IMR-90 (cell line): ENCODE measurements at regions not wholly inside any gene's neighbourhood (a gene's known extent, or its start where the extent isn't known, plus 50 kb on each side); places are given as distances from the start of the nearest gene placed in this dataset.

Experiments used
- ATAC-seq: fragments of 200-7000 bp; cut with Tn5 transposase; 2 replicates; pipeline ENCODE4 v1.9.1; 2020; ENCODE audit warnings: low read depth, mild to moderate bottlenecking, moderate library complexity
- BruUV-seq: library from RNA; stranded (reverse); fragments of 400-500 nt; replicated peaks from 2 replicates; lab custom pipeline; 2021; lab: Mats Ljungman, UMichigan
- CTCF ChIA-PET: fragments of 300-600 bp; formaldehyde crosslinking; extraction: SDS; loops from one replicate; lab custom pipeline; 2021; ENCODE audit warnings: antibody characterized with exemption; lab: Yijun Ruan, JAX
- POLR2A ChIA-PET: fragments of 300-600 bp; sonication (Branson Sonifier 250); formaldehyde crosslinking; loops from one replicate; lab custom pipeline; 2022; ENCODE audit warnings: antibody characterized with exemption; ENCODE audit not compliant: unreplicated experiment; lab: Charles Lee
- DNase-seq: peaks from one replicate; pipeline ENCODE4 v3.0.0; 2013
- H2AFZ ChIP-seq: replicated peaks from 2 replicates; pipeline ENCODE3; 2013; ENCODE audit warnings: low read length, mild to moderate bottlenecking; ENCODE audit not compliant: poor library complexity
- H2AK5ac ChIP-seq: 2 replicates; pipeline ENCODE4 v1.6.1; 2013; ENCODE audit warnings: low read depth, low read length, inconsistent platforms
- H2AK9ac ChIP-seq: replicated peaks from 2 replicates; pipeline ENCODE3; 2013; ENCODE audit warnings: mild to moderate bottlenecking, low read depth, low read length, moderate library complexity; ENCODE audit not compliant: poor library complexity
- H2BK120ac ChIP-seq: 2 replicates; pipeline ENCODE4 v1.6.1; 2013; ENCODE audit warnings: low read depth, low read length, inconsistent platforms
- H2BK15ac ChIP-seq: 3 replicates; pipeline ENCODE4 v1.6.1; 2013; ENCODE audit warnings: low read depth, low read length, inconsistent platforms
- H2BK20ac ChIP-seq: 2 replicates; pipeline ENCODE4 v1.6.1; 2013; ENCODE audit warnings: low read depth, mild to moderate bottlenecking, inconsistent platforms, low read length, moderate library complexity
- H2BK5ac ChIP-seq: 2 replicates; pipeline ENCODE4 v1.6.1; 2013; ENCODE audit warnings: mild to moderate bottlenecking, low read depth, low read length, inconsistent platforms; ENCODE audit not compliant: poor library complexity, severe bottlenecking
- H3K14ac ChIP-seq: replicated peaks from 2 replicates; pipeline ENCODE4 v1.6.1; 2013; ENCODE audit warnings: low read depth, low read length, inconsistent platforms
- H3K18ac ChIP-seq: 2 replicates; pipeline ENCODE4 v1.6.1; 2013; ENCODE audit warnings: low read depth, low read length, control low read depth
- H3K23ac ChIP-seq: 2 replicates; pipeline ENCODE4 v1.6.1; 2013; ENCODE audit warnings: low read depth, low read length, inconsistent platforms
- H3K27ac ChIP-seq: 2 replicates; pipeline ENCODE4 v1.5.1; 2013; ENCODE audit warnings: mild to moderate bottlenecking, control low read depth, low read length; ENCODE audit not compliant: insufficient read depth
- H3K27me3 ChIP-seq: 2 replicates; pipeline ENCODE4 v1.6.1; 2013; ENCODE audit warnings: low read length; ENCODE audit not compliant: control insufficient read depth, insufficient read depth
- H3K36me3 ChIP-seq: 2 replicates; pipeline ENCODE4 v1.6.1; 2013; ENCODE audit warnings: low read length, mixed read lengths; ENCODE audit not compliant: control insufficient read depth, insufficient read depth
- H3K4ac ChIP-seq: 2 replicates; pipeline ENCODE4 v1.6.1; 2013; ENCODE audit warnings: low read depth, low read length, inconsistent platforms
- H3K4me1 ChIP-seq: 2 replicates; pipeline ENCODE4 v1.6.1; 2013; ENCODE audit warnings: low read length, mixed read lengths; ENCODE audit not compliant: control insufficient read depth, insufficient read depth
- H3K4me2 ChIP-seq: 2 replicates; pipeline ENCODE4 v1.6.1; 2013; ENCODE audit warnings: low read depth, mild to moderate bottlenecking, control low read depth, low read length, moderate library complexity
- H3K4me3 ChIP-seq: 2 replicates; pipeline ENCODE4 v1.5.1; 2013; ENCODE audit warnings: low read depth, mild to moderate bottlenecking, control low read depth, low read length, moderate library complexity; ENCODE audit not compliant: insufficient read depth
- H3K56ac ChIP-seq: 2 replicates; pipeline ENCODE4 v1.6.1; 2013; ENCODE audit warnings: low read length, inconsistent platforms; ENCODE audit not compliant: insufficient read depth; ENCODE audit errors: extremely low read depth
- H3K79me1 ChIP-seq, 2 experiments: 2 replicates each; pipeline ENCODE4 v1.6.1; 2013; ENCODE audit warnings: low read length in 2 of 2, inconsistent platforms in 1 of 2, low read depth in 1 of 2
- H3K9ac ChIP-seq: 2 replicates; pipeline ENCODE4 v1.6.1; 2013; ENCODE audit warnings: low read depth, low read length, control low read depth
- H3K9me1 ChIP-seq: 2 replicates; pipeline ENCODE4 v1.6.1; 2013; ENCODE audit warnings: low read length, inconsistent platforms; ENCODE audit not compliant: insufficient read depth
- H3K9me3 ChIP-seq: 2 replicates; pipeline ENCODE4 v1.6.1; 2013; ENCODE audit warnings: low read length; ENCODE audit not compliant: control insufficient read depth, insufficient read depth
- H4K20me1 ChIP-seq: 2 replicates; pipeline ENCODE4 v1.6.1; 2013; ENCODE audit warnings: low read length, inconsistent platforms; ENCODE audit not compliant: insufficient read depth
- H4K5ac ChIP-seq: 2 replicates; pipeline ENCODE4 v1.6.1; 2013; ENCODE audit warnings: mild to moderate bottlenecking, low read depth, low read length, control low read depth
- H4K8ac ChIP-seq, 2 experiments: 2 replicates each; pipeline ENCODE4 v1.6.1; 2013; ENCODE audit warnings: low read depth in 2 of 2, low read length in 2 of 2, control low read depth in 1 of 2, inconsistent platforms in 1 of 2
- H4K91ac ChIP-seq: 2 replicates; pipeline ENCODE4 v1.6.1; 2013; ENCODE audit warnings: low read depth, low read length, inconsistent platforms; ENCODE audit not compliant: insufficient read depth
- BHLHE40 ChIP-seq: fragments of 150-350 bp; IDR thresholded peaks from 2 replicates; pipeline ENCODE4 v1.6.1; 2016; ENCODE audit warnings: mild to moderate bottlenecking, low read depth, low read length
- CEBPB ChIP-seq: IDR thresholded peaks from 2 replicates; pipeline ENCODE4 v1.6.1; 2012; ENCODE audit warnings: low read depth, low read length, improper control_type of control experiment
- CHD1 ChIP-seq: IDR thresholded peaks from 2 replicates; pipeline ENCODE4 v1.6.1; 2012; ENCODE audit warnings: low read depth, low read length, improper control_type of control experiment
- FOS ChIP-seq: fragments of 150-350 bp; IDR thresholded peaks from 2 replicates; pipeline ENCODE4 v1.6.1; 2016; ENCODE audit warnings: low read depth, low read length
- MAFK ChIP-seq: IDR thresholded peaks from 2 replicates; pipeline ENCODE4 v1.6.1; 2012; ENCODE audit warnings: low read depth, low read length, improper control_type of control experiment
- MAZ ChIP-seq: IDR thresholded peaks from 2 replicates; pipeline ENCODE4 v1.6.1; 2012; ENCODE audit warnings: low read depth, mild to moderate bottlenecking, low read length, improper control_type of control experiment, moderate library complexity, borderline replicate concordance
- MXI1 ChIP-seq: IDR thresholded peaks from 2 replicates; pipeline ENCODE4 v1.6.1; 2012; ENCODE audit warnings: low read depth, mild to moderate bottlenecking, low read length, moderate library complexity, borderline replicate concordance
- NFE2L2 ChIP-seq: fragments of 150-350 bp; IDR thresholded peaks from 2 replicates; pipeline ENCODE4 v1.6.1; 2016; ENCODE audit warnings: low read depth, mild to moderate bottlenecking, low read length
- POLR2A ChIP-seq: IDR thresholded peaks from 2 replicates; pipeline ENCODE4 v1.6.1; 2012; ENCODE audit warnings: mild to moderate bottlenecking, low read depth, low read length
- RAD21 ChIP-seq: IDR thresholded peaks from 2 replicates; pipeline ENCODE4 v1.6.1; 2012; ENCODE audit warnings: low read length, improper control_type of control experiment
- RCOR1 ChIP-seq: IDR thresholded peaks from 2 replicates; pipeline ENCODE4 v1.6.1; 2012; ENCODE audit warnings: mild to moderate bottlenecking, low read length, improper control_type of control experiment; ENCODE audit not compliant: insufficient replicate concordance
- RFX5 ChIP-seq: IDR thresholded peaks from 2 replicates; pipeline ENCODE4 v1.8.0; 2012; ENCODE audit warnings: low read depth, mild to moderate bottlenecking, low read length, moderate library complexity
- SMC3 ChIP-seq: fragments of 150-350 bp; IDR thresholded peaks from 2 replicates; pipeline ENCODE4 v1.6.1; 2016; ENCODE audit warnings: low read depth, mild to moderate bottlenecking, antibody characterized with exemption, low read length, moderate library complexity
- dilution Hi-C: fragments of 300-500 bp; cut with HindIII; formaldehyde crosslinking; loops from one replicate; pipeline ENCODE4 v1.14.3; 2018; ENCODE audit warnings: low sequenced_read_pairs; ENCODE audit not compliant: unreplicated experiment
- in situ Hi-C: fragments of 300-500 bp; cut with MboI; formaldehyde crosslinking; loops from 3 replicates; pipeline ENCODE4 v1.14.3; 2019; ENCODE audit warnings: low sequenced_read_pairs, inconsistent platforms, mixed read lengths
- intact Hi-C: fragments of 100-400 bp; cut with micrococcal nuclease; formaldehyde crosslinking; loops from 2 replicates; pipeline ENCODE4 v1.10.0; 2022
- TF ChIP-seq, protein P1 (sequence below): fragments of 150-350 bp; IDR thresholded peaks from 2 replicates; pipeline ENCODE4 v1.6.1; 2017; ENCODE audit warnings: mild to moderate bottlenecking, antibody characterized with exemption, low read length, low read depth
- TF ChIP-seq, protein P2 (sequence below): fragments of 150-350 bp; IDR thresholded peaks from 2 replicates; pipeline ENCODE4 v1.6.1; 2016; ENCODE audit warnings: low read depth, mild to moderate bottlenecking, low read length, moderate library complexity, borderline replicate concordance
- TF ChIP-seq, protein P3 (sequence below): conservative IDR thresholded peaks from 2 replicates; pipeline ENCODE4 v1.5.1; 2012; ENCODE audit warnings: mild to moderate bottlenecking, low read depth, low read length, improper control_type of control experiment

DNA sequence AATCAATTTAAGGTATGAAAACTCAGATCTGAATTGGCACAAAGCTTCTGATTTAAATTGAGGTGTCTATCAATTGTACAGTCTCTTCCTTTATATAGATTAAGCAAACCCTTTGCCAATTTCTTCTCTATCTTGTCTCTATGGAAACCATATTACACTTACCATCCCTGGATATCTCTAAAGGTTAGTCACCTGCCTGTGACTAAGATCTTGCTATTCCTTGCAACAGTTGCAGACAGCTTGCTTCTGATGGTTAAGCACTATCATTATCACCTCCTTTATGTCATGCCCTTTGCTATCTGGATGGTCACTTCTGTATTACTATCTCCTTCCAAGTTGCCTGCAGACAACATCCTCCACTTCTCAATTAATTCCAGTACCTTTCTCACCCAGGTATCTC lies 998.6 kb upstream of the B3GALT2 start:
- Histone ChIP-seq H3K36me3 (no peaks in the 10 kb centered on the region), H2BK5ac (no peak overlapping the region), H3K9ac (no peak overlapping the region), H3K27ac (no peak overlapping the region), H2BK15ac (no peak overlapping the region), H3K4me1 (no peaks in the 10 kb centered on the region), H3K4me3 (no peak overlapping the region), H4K91ac (no peak overlapping the region), H3K79me1 (no peaks in the 10 kb centered on the region), H3K56ac (no peak overlapping the region), H3K18ac (no peak overlapping the region), H2BK20ac (no peak overlapping the region), H2BK120ac (no peak overlapping the region), H4K20me1 (no peaks in the 10 kb centered on the region), H3K14ac (no peak overlapping the region), H3K9me3 (no peaks in the 10 kb centered on the region; the same call in 1 of the 2 replicates), H3K4ac (no peak overlapping the region), H2AK5ac (no peak overlapping the region), H3K4me2 (no peak overlapping the region), H2AK9ac (no peak overlapping the region), H2AFZ (no peak overlapping the region), H4K5ac (no peak overlapping the region), H3K23ac (no peak overlapping the region), H4K8ac (no peak overlapping the region), H3K27me3 (no peaks in the 10 kb centered on the region), H3K9me1 (no peaks in the 10 kb centered on the region; the same call in 1 of the 2 replicates)
- no peak for TF ChIP-seq CEBPB
- TF ChIP-seq, protein P1, sequence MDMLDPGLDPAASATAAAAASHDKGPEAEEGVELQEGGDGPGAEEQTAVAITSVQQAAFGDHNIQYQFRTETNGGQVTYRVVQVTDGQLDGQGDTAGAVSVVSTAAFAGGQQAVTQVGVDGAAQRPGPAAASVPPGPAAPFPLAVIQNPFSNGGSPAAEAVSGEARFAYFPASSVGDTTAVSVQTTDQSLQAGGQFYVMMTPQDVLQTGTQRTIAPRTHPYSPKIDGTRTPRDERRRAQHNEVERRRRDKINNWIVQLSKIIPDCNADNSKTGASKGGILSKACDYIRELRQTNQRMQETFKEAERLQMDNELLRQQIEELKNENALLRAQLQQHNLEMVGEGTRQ: no peak
- TF ChIP-seq SMC3: no peak
- TF ChIP-seq FOS: no peak
- TF ChIP-seq MXI1: no peak
- no peak for TF ChIP-seq RCOR1
- no peak for TF ChIP-seq BHLHE40
- TF ChIP-seq MAFK: no peak
- TF ChIP-seq, protein P2, sequence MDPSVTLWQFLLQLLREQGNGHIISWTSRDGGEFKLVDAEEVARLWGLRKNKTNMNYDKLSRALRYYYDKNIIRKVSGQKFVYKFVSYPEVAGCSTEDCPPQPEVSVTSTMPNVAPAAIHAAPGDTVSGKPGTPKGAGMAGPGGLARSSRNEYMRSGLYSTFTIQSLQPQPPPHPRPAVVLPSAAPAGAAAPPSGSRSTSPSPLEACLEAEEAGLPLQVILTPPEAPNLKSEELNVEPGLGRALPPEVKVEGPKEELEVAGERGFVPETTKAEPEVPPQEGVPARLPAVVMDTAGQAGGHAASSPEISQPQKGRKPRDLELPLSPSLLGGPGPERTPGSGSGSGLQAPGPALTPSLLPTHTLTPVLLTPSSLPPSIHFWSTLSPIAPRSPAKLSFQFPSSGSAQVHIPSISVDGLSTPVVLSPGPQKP: no peak
- TF ChIP-seq RAD21: no peak
- no peak for TF ChIP-seq MAZ
- TF ChIP-seq POLR2A: no peak
- no peak for TF ChIP-seq NFE2L2
- TF ChIP-seq, protein P3, sequence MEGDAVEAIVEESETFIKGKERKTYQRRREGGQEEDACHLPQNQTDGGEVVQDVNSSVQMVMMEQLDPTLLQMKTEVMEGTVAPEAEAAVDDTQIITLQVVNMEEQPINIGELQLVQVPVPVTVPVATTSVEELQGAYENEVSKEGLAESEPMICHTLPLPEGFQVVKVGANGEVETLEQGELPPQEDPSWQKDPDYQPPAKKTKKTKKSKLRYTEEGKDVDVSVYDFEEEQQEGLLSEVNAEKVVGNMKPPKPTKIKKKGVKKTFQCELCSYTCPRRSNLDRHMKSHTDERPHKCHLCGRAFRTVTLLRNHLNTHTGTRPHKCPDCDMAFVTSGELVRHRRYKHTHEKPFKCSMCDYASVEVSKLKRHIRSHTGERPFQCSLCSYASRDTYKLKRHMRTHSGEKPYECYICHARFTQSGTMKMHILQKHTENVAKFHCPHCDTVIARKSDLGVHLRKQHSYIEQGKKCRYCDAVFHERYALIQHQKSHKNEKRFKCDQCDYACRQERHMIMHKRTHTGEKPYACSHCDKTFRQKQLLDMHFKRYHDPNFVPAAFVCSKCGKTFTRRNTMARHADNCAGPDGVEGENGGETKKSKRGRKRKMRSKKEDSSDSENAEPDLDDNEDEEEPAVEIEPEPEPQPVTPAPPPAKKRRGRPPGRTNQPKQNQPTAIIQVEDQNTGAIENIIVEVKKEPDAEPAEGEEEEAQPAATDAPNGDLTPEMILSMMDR: no peak
- no peak for TF ChIP-seq CHD1
- no peak for TF ChIP-seq RFX5
- ATAC-seq (no peak), DNase-seq (no peak)
- intact Hi-C loops (no loop called here), dilution Hi-C loops (no loop called here), in situ Hi-C loops (no loop called here)
- BruUV-seq: no TSS peak
- POLR2A ChIA-PET: no interaction called here
- CTCF ChIA-PET: no interaction called here
